Activated CD4-positive, alpha-beta T cell treated with anti-CD3 and anti-CD28 coated beads, Interleukin-2, amount 10 ng/mL, durations not matched to agents 7 days and 5 days (primary cell): ENCODE measurements at regions not wholly inside any gene's neighbourhood (a gene's known extent, or its start where the extent isn't known, plus 50 kb on each side); places are given as distances from the start of the nearest gene placed in this dataset.
"Not testable (repeated sequence)": the region's sequence is repeated elsewhere in the genome, so short reads cannot be mapped to it uniquely, and the experiment has no call there.

Source experiments
- CTCF ChIA-PET: fragments of 350-600 bp; sonication (Branson Sonifier 250); formaldehyde crosslinking; loops from one replicate; lab custom pipeline; 2021; ENCODE audit warnings: antibody characterized with exemption; lab: Charles Lee
- POLR2A ChIA-PET: fragments of 350-600 bp; sonication (Branson Sonifier 250); formaldehyde crosslinking; loops from one replicate; lab custom pipeline; 2021; ENCODE audit warnings: antibody characterized with exemption; lab: Charles Lee
- DNase-seq: peaks from one replicate; pipeline ENCODE4 v3.0.0-alpha.2; 2020
- H3K27ac Mint-ChIP-seq: one replicate; pipeline ENCODE4 v1.8.0; 2021; ENCODE audit warnings: mild to moderate bottlenecking, moderate library complexity, mixed read lengths
- H3K27me3 Mint-ChIP-seq: one replicate; pipeline ENCODE4 v1.8.0; 2021; ENCODE audit warnings: mixed read lengths
- H3K36me3 Mint-ChIP-seq: one replicate; pipeline ENCODE4 v1.8.0; 2021; ENCODE audit warnings: low read depth, mixed read lengths
- H3K4me1 Mint-ChIP-seq: one replicate; pipeline ENCODE4 v1.8.0; 2021; ENCODE audit warnings: mixed read lengths
- H3K4me3 Mint-ChIP-seq: one replicate; pipeline ENCODE4 v1.8.0; 2021; ENCODE audit warnings: mild to moderate bottlenecking, moderate library complexity, mixed read lengths
- H3K9me3 Mint-ChIP-seq: one replicate; pipeline ENCODE4 v1.8.0; 2021; ENCODE audit warnings: mixed read lengths

DNA sequence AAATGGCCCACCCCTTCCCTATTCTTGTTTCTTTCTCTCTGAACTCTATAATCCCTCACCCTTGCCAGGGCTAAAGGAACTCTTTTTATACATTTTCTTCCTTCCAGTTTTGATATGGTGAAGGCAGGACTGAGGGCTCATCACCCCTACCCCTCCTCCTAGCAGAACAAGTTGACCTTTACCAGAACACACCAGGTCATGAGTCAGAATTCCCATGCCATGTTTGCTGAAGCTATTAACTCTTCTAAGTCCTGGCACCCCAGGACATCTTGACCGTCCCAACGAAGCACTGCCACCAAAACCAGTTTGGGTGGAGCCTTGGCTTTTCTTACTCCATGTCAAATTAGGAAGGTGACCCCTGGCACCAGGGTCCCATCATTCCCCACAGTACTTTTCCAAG lies 57.5 kb upstream of the DYNLT3 start:
- peaks cover 33% of the 10 kb centered on the region for H3K27me3 Mint-ChIP-seq
- H3K4me1 Mint-ChIP-seq = no peaks in the 10 kb centered on the region
- H3K9me3 Mint-ChIP-seq = no peaks in the 10 kb centered on the region
- CTCF ChIA-PET = no interaction called here
- no peak for DNase-seq
- POLR2A ChIA-PET = no interaction called here
- no peak overlapping the region for H3K27ac Mint-ChIP-seq
- no peaks in the 10 kb centered on the region for H3K36me3 Mint-ChIP-seq
- no peak overlapping the region for H3K4me3 Mint-ChIP-seq

- Mint-ChIP-seq H3K4me3 (no peak overlapping the region), H3K27ac (no peak overlapping the region), H3K4me1 (no peaks in the 10 kb centered on the region), H3K9me3 (no peaks in the 10 kb centered on the region), H3K27me3 (peaks cover 33% of the 10 kb centered on the region), H3K36me3 (no peaks in the 10 kb centered on the region)
- no peak for DNase-seq
- CTCF ChIA-PET = interaction anchor here (0.9 kb wide), 1 partner anchor 11 kb away, joined by 3 read pairs; no protein-coding TSS in a partner anchor
- POLR2A ChIA-PET = no interaction called here
Observed at GRCh38 chrX:37905436-37906147, 58.2 kb upstream of the DYNLT3 start.

DNA sequence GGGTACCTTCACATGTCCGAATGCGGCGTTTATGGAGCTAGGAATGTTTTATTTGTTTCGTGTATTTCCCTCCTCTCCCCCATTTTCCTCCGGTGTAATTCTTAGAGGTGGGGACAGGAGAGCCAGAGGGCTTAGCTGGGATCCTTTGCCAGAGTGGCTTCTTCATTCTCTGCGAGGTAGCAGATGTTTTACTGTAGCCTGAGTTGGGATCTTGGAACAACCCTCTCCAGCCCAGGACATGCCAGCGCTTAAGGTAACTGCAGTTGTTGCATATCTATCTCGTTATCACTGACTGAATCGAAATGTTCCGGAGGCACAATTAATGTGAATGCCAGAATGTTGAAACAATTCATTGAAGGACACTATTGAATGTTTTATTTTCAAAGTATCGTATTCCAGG lies 59.0 kb upstream of the DYNLT3 start:
- no peak overlapping the region for H3K4me3 Mint-ChIP-seq
- no peaks in the 10 kb centered on the region for H3K9me3 Mint-ChIP-seq
- no peaks in the 10 kb centered on the region for H3K36me3 Mint-ChIP-seq
- ChIA-PET CTCF (interaction anchor here (0.9 kb wide), 1 partner anchor 10 kb away, joined by 3 read pairs; no protein-coding TSS in a partner anchor), POLR2A (no interaction called here)
- no peak overlapping the region for H3K27ac Mint-ChIP-seq
- peaks cover 33% of the 10 kb centered on the region for H3K27me3 Mint-ChIP-seq
- no peaks in the 10 kb centered on the region for H3K4me1 Mint-ChIP-seq
- DNase-seq = no peak

- no peak overlapping the region for H3K27ac Mint-ChIP-seq
- no peaks in the 10 kb centered on the region for H3K36me3 Mint-ChIP-seq
- H3K4me3 Mint-ChIP-seq = no peak overlapping the region
- DNase-seq = no peak
- H3K9me3 Mint-ChIP-seq = no peaks in the 10 kb centered on the region
- H3K4me1 Mint-ChIP-seq = peaks cover 3% of the 10 kb centered on the region
- ChIA-PET POLR2A (no interaction called here), CTCF (no interaction called here)
- peaks cover 20% of the 10 kb centered on the region for H3K27me3 Mint-ChIP-seq
Observed at GRCh38 chrX:37910186-37910585, 62.8 kb upstream of the DYNLT3 start.

DNA sequence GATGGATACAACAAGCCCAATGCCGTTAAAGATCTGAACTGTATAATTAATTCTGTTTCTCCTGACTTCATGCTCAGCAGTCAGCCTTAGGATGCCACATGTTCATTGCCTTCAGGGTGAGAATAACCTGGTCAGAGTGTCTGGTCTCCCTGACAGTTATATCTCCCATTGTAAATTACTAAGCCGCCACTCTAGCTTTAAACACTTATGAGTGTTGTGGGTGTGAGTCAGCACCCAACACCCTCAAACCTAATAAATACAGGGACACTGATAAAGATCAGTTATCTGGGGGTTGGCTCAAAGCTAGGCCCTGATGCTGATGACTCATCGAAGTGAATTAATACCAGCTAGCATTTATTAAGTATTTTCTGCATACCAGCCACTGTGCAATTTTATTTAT lies 64.9 kb upstream of the DYNLT3 start:
- DNase-seq = no peak
- H3K9me3 Mint-ChIP-seq = no peaks in the 10 kb centered on the region
- CTCF ChIA-PET = no interaction called here
- H3K27ac Mint-ChIP-seq = no peak overlapping the region
- peaks cover 6% of the 10 kb centered on the region for H3K27me3 Mint-ChIP-seq
- POLR2A ChIA-PET = no interaction called here
- H3K4me3 Mint-ChIP-seq = no peak overlapping the region
- H3K4me1 Mint-ChIP-seq = peaks cover 3% of the 10 kb centered on the region
- H3K36me3 Mint-ChIP-seq = no peaks in the 10 kb centered on the region

DNA sequence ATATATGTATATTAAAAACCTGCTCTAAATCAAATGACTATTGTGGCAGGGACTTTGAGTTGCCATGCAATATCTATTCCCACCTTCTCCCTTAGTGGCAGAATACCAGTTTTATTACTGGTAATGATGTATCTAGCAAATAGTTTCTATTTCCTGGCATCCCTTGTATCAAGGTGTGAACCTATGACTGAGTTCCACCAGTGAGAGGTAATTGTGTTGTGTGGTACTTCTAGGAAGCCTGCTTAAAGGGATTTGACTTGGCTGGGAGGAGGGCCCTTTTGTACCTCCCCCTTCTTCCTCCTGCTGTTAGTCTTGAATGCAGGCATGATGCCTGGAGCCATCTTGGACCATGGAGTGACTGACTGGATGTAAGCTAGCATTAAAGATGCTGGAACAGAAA lies 65.4 kb upstream of the DYNLT3 start:
- Mint-ChIP-seq H3K27me3 (peaks cover 4% of the 10 kb centered on the region), H3K36me3 (no peaks in the 10 kb centered on the region), H3K9me3 (no peaks in the 10 kb centered on the region), H3K4me3 (no peak overlapping the region), H3K4me1 (peaks cover 3% of the 10 kb centered on the region), H3K27ac (no peak overlapping the region)
- no peak for DNase-seq
- ChIA-PET POLR2A (no interaction called here), CTCF (no interaction called here)

DNA sequence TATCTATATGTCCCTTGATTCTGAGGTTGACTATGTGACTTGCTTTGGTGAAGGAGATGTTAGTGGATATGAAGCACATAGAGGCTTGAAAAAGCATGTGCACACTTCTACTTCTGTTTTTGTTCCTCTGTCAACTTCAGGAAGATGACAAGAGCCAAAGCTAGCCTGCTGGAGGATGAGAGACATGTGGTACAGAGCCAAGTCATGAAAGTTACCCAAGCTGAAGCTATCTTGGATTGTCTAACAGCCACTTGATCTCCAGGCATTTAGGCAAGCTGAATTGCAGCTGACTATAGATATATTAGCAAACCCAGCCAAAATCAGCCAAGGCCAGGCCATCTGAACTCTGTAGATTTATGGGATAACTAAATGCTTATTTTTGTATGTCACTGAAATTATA lies 70.8 kb upstream of the DYNLT3 start:
- Mint-ChIP-seq H3K27ac (no peak overlapping the region), H3K9me3 (no peaks in the 10 kb centered on the region), H3K4me1 (no peaks in the 10 kb centered on the region), H3K4me3 (no peak overlapping the region), H3K27me3 (peaks cover 6% of the 10 kb centered on the region), H3K36me3 (no peaks in the 10 kb centered on the region)
- ChIA-PET POLR2A (no interaction called here), CTCF (no interaction called here)
- no peak for DNase-seq

- H3K36me3 Mint-ChIP-seq = no peaks in the 10 kb centered on the region
- no peak for DNase-seq
- H3K27ac Mint-ChIP-seq = no peak overlapping the region
- H3K4me1 Mint-ChIP-seq = no peaks in the 10 kb centered on the region
- no peaks in the 10 kb centered on the region for H3K9me3 Mint-ChIP-seq
- POLR2A ChIA-PET = no interaction called here
- CTCF ChIA-PET = no interaction called here
- peaks cover 6% of the 10 kb centered on the region for H3K27me3 Mint-ChIP-seq
- H3K4me3 Mint-ChIP-seq = no peak overlapping the region
Observed at GRCh38 chrX:37918703-37919102, 71.3 kb upstream of the DYNLT3 start.

DNA sequence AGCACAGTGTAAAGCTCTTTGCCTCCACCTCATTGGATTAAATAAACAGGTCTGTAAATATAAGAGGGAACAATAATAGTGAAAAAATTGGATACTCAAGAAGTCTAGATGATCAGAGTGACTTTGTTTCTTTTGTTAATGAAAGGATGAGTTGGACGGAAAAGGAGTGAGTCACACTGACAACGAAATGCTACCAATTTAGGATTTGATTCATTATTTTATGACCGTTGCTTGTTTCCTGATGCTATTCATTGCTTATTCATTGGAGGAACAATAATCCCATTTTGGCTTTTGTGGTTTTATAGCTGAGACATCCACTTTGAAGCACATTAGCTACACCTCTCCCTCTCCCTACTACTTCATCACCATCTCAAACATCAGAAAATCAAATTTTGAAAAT lies 74.4 kb upstream of the DYNLT3 start:
- Mint-ChIP-seq H3K9me3 (no peaks in the 10 kb centered on the region), H3K27me3 (peaks cover 6% of the 10 kb centered on the region), H3K4me3 (no peak overlapping the region), H3K27ac (no peak overlapping the region), H3K36me3 (no peaks in the 10 kb centered on the region), H3K4me1 (peaks cover 2% of the 10 kb centered on the region)
- no peak for DNase-seq
- ChIA-PET POLR2A (no interaction called here), CTCF (no interaction called here)

DNA sequence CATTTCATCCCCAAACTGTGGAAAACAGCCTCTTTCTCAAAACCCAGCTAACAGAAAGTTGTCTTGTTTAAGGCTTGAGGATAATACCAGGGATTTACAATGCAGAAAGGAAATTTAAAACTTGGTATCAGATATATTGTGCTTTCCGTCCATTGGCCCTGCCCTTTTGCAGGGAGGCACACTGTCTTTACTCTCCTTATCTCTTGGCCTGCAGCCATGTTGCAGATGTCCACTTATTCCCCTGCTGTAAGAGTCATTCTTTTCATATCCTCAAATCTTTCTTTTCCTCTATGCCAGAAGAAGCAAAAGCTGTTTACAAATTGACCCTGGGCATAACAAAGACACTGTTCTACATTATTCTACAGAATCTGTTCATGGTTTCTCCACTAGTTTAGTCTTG lies 75.6 kb upstream of the DYNLT3 start:
- H3K4me1 Mint-ChIP-seq = peaks cover 4% of the 10 kb centered on the region
- ChIA-PET POLR2A (no interaction called here), CTCF (no interaction called here)
- DNase-seq = no peak
- no peak overlapping the region for H3K4me3 Mint-ChIP-seq
- peaks cover 4% of the 10 kb centered on the region for H3K27me3 Mint-ChIP-seq
- H3K9me3 Mint-ChIP-seq = no peaks in the 10 kb centered on the region
- no peak overlapping the region for H3K27ac Mint-ChIP-seq
- H3K36me3 Mint-ChIP-seq = no peaks in the 10 kb centered on the region

DNA sequence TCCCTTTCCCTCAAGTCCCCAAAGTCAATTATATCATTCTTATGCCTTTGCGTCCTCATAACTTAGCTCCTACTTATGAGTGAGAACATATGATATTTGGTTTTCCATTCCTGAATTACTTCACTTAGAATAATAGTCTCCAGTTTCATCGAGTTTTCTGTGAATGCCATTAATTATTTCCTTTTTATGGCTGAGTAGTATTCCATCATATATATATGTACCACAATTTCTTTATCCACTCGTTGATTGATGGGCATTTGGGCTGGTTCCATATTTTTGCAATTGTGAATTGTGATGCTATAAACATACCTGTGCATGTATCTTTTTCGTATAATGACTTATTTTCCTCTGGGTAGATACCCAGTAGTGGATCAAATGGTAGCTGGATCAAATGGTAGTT lies 78.4 kb upstream of the DYNLT3 start:
- DNase-seq, CTCF ChIA-PET, H3K27me3 Mint-ChIP-seq, H3K36me3 Mint-ChIP-seq, H3K4me3 Mint-ChIP-seq, H3K4me1 Mint-ChIP-seq, H3K9me3 Mint-ChIP-seq, POLR2A ChIA-PET, H3K27ac Mint-ChIP-seq: not testable (repeated sequence)

DNA sequence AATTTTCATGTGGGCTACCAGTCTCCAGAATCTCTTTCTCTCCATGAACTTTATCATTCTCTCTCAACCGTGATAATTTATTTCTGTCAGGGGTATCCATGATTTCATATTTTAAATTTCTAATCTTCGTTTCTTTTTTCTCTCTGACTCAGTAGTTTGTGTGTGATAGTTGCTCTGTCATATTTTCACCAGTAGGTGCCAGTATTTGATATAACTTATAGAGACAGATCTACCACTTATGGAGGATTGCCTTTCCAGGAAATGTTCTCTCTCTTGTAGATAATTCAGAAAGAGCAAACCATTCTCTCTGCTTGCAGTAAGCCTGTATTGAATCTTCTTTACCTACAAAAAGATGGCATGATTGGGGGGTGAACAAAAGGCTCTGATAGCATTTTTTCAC lies 79.3 kb upstream of the DYNLT3 start:
- CTCF ChIA-PET = no interaction called here
- no peaks in the 10 kb centered on the region for H3K36me3 Mint-ChIP-seq
- DNase-seq = no peak
- peaks cover 4% of the 10 kb centered on the region for H3K27me3 Mint-ChIP-seq
- POLR2A ChIA-PET = interaction anchor here (0.7 kb wide), 1 partner anchor 147 kb away, joined by 3 read pairs; no protein-coding TSS in a partner anchor
- no peak overlapping the region for H3K4me3 Mint-ChIP-seq
- H3K27ac Mint-ChIP-seq = no peak overlapping the region
- H3K9me3 Mint-ChIP-seq = no peaks in the 10 kb centered on the region
- H3K4me1 Mint-ChIP-seq = peaks cover 4% of the 10 kb centered on the region

DNA sequence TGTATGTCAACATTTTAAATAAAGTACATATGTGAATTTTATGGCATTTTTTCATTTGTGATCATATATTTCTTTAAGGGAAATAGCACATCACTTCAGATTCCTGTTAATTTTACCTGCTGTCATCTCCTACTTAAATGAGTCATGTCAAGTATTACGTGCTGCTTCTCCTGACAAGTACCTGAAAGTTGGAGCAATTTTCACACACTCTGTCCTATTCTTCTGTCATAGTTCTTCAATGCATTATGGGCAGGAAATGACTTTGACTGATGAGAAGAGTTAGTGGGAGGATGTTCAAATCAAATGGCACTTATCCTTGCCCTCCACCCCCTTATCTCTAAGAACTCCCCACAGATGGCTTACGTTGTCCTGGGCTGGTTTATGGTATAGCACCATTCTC lies 64.2 kb upstream of the SYTL5 start:
- no peak for DNase-seq
- Mint-ChIP-seq H3K36me3 (no peaks in the 10 kb centered on the region), H3K4me3 (no peak overlapping the region), H3K4me1 (no peaks in the 10 kb centered on the region), H3K27me3 (peaks cover 4% of the 10 kb centered on the region), H3K27ac (no peak overlapping the region), H3K9me3 (no peaks in the 10 kb centered on the region)
- ChIA-PET POLR2A (no interaction called here), CTCF (no interaction called here)
